ENCODE measurements at regions not wholly inside any gene's neighbourhood (a gene's known extent, or its start where the extent isn't known, plus 50 kb on each side); places are given as distances from the start of the nearest gene placed in this dataset.

GRCh38 chr1:83631851-83632250 is 367.1 kb downstream of the TTLL7 start:
- H3K4me3 ChIP-seq (ENCODE audit: low read depth, low read length): no peak overlapping the region
- DNase-seq (ENCODE audit: low read depth, low spot score): no peak
- TF ChIP-seq CTCF (IDR thresholded peaks at IDR 0.05; ENCODE audit: low read depth, low read length): no peak
- in situ Hi-C loops (cut with HindIII; ENCODE audit: low sequenced_read_pairs): no loop called here

- in situ Hi-C loops (cut with HindIII; ENCODE audit: low sequenced_read_pairs): no loop called here
- no peak for TF ChIP-seq CTCF (IDR thresholded peaks at IDR 0.05; ENCODE audit: low read depth, low read length)
- no peak overlapping the region for H3K4me3 ChIP-seq (ENCODE audit: low read depth, low read length)
- DNase-seq (ENCODE audit: low read depth, low spot score): no peak
These were observed 371.9 kb downstream of the TTLL7 start for GRCh38 chr1:83627045-83627444.

- in situ Hi-C loops (cut with HindIII; ENCODE audit: low sequenced_read_pairs): no loop called here
- no peak for TF ChIP-seq CTCF (IDR thresholded peaks at IDR 0.05; ENCODE audit: low read depth, low read length)
- H3K4me3 ChIP-seq (ENCODE audit: low read depth, low read length): no peak overlapping the region
- no peak for DNase-seq (ENCODE audit: low read depth, low spot score)
These were observed 372.3 kb downstream of the TTLL7 start for GRCh38 chr1:83626603-83627002.

- in situ Hi-C loops (cut with HindIII; ENCODE audit: low sequenced_read_pairs): no loop called here
- DNase-seq (ENCODE audit: low read depth, low spot score): no peak
- no peak overlapping the region for H3K4me3 ChIP-seq (ENCODE audit: low read depth, low read length)
- no peak for TF ChIP-seq CTCF (IDR thresholded peaks at IDR 0.05; ENCODE audit: low read depth, low read length)
These were observed 373.3 kb downstream of the TTLL7 start for GRCh38 chr1:83625646-83626045.

GRCh38 chr1:83620016-83620415 is 378.9 kb downstream of the TTLL7 start:
- no peak for DNase-seq (ENCODE audit: low read depth, low spot score)
- TF ChIP-seq CTCF (IDR thresholded peaks at IDR 0.05; ENCODE audit: low read depth, low read length): no peak
- no peak overlapping the region for H3K4me3 ChIP-seq (ENCODE audit: low read depth, low read length)
- in situ Hi-C loops (cut with HindIII; ENCODE audit: low sequenced_read_pairs): no loop called here

GRCh38 chr1:83619170-83619896 is 379.6 kb downstream of the TTLL7 start:
- H3K4me3 ChIP-seq (ENCODE audit: low read depth, low read length): no peak overlapping the region
- no peak for TF ChIP-seq CTCF (IDR thresholded peaks at IDR 0.05; ENCODE audit: low read depth, low read length)
- DNase-seq (ENCODE audit: low read depth, low spot score): no peak
- in situ Hi-C loops (cut with HindIII; ENCODE audit: low sequenced_read_pairs): no loop called here

Measured in astrocyte of the spinal cord (primary cell).